ENCODE measurements at regions not wholly inside any gene's neighbourhood (a gene's known extent, or its start where the extent isn't known, plus 50 kb on each side); places are given as distances from the start of the nearest gene placed in this dataset.

DNA sequence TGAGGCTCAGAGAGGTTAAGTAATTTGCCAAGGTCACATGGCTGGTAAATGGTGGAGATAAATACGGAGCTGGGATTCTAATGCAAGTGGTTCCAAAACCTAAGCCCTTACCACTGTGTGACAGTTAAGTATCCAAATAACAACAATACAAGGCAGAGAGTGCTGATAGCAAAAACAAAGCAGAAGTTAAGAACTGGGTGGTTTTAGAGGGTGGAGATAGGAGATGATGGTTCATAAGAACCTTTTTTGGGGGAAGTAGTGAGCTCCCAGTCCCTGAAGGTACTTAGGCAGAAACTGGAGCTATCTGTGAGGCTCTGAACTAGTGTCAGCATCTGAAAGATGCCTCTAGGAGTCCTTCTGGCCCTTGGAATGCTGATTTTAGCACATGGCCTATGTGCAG lies 56.2 kb upstream of the UBE2L5 start:
- TF ChIP-seq, protein P1, sequence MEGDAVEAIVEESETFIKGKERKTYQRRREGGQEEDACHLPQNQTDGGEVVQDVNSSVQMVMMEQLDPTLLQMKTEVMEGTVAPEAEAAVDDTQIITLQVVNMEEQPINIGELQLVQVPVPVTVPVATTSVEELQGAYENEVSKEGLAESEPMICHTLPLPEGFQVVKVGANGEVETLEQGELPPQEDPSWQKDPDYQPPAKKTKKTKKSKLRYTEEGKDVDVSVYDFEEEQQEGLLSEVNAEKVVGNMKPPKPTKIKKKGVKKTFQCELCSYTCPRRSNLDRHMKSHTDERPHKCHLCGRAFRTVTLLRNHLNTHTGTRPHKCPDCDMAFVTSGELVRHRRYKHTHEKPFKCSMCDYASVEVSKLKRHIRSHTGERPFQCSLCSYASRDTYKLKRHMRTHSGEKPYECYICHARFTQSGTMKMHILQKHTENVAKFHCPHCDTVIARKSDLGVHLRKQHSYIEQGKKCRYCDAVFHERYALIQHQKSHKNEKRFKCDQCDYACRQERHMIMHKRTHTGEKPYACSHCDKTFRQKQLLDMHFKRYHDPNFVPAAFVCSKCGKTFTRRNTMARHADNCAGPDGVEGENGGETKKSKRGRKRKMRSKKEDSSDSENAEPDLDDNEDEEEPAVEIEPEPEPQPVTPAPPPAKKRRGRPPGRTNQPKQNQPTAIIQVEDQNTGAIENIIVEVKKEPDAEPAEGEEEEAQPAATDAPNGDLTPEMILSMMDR (IDR thresholded peaks at IDR 0.05; ENCODE audit: low read depth, low read length), result no peak
- no peak overlapping the region for H3K4me3 ChIP-seq (ENCODE audit: low read depth, low read length)

- no peak overlapping the region for H3K4me3 ChIP-seq (ENCODE audit: low read depth, low read length)
These were observed 55.0 kb upstream of the UBE2L5 start for GRCh38 chr13:30367296-30367695.

DNA sequence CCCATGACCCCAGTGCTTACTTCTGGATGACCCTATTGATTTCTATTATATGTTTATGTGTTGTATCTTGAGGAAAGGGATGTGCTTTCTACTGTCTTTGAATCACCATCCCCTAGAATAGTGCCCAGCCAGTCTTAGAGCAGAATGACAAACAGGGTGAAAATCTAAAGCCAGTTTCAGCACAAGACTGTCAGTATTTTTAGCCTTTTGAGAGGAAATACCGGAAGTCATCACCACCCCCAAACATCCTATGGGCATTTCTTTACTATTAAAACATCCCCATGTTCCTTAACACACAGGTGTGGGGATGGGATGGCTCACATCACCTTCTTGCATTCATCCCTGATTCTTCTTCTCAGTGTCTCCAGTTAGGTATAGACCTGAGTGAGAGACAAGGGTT lies 52.1 kb upstream of the UBE2L5 start:
- no peak overlapping the region for H3K4me3 ChIP-seq (ENCODE audit: low read depth, low read length)

More at GRCh38 chr13:30367296-30367695, 55.0 kb upstream of the UBE2L5 start:
- TF ChIP-seq, protein P1 (IDR thresholded peaks at IDR 0.05; ENCODE audit: low read depth, low read length), result no peak

DNA sequence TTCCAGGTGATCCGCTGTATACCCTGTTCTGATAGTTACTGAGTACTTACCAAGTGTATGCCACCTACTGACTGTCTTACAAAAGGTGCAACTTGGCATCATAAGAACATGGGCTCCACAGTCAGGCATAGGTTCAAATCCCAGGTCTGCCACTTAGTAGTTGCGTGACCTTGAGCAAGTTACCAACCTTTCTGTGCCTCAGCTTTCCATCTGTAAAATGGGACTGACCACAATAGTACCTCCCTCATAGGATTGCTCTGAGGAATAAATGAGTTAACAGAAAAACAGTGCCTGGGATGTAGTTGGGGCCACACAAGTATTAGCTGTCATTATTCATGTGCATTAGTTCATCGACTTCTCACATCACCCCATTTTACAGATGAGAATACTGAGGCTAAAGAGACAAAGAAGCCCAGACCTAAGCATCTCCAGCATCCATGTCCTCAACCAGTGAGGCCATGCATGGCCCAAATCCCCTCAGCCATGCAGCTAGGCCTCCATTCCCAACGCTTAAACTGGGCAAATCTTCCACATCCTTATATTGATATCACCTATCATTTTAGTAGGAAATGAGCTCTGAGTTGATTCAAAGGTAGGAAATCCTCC lies 51.3 kb upstream of the UBE2L5 start:
- H3K4me3 ChIP-seq (ENCODE audit: low read depth, low read length), result no peak overlapping the region
- TF ChIP-seq, protein P1 (IDR thresholded peaks at IDR 0.05; ENCODE audit: low read depth, low read length), result no peak

More for the DNA sequence above, 52.1 kb upstream of the UBE2L5 start:
- TF ChIP-seq, protein P1 (IDR thresholded peaks at IDR 0.05; ENCODE audit: low read depth, low read length), result no peak

GRCh38 chr13:30371649-30372265 lies 50.5 kb upstream of the UBE2L5 start:
- H3K4me3 ChIP-seq (ENCODE audit: low read depth, low read length), result peak overlapping the region; percentile 22; the same call in 1 of the 2 replicates
- TF ChIP-seq, protein P1 (IDR thresholded peaks at IDR 0.05; ENCODE audit: low read depth, low read length), result no peak

Data from WI38 (cell line).